Endothelial cell of umbilical vein (primary cell): ENCODE measurements at regions not wholly inside any gene's neighbourhood (a gene's known extent, or its start where the extent isn't known, plus 50 kb on each side); places are given as distances from the start of the nearest gene placed in this dataset.

Source experiments
- BruUV-seq: library from RNA; stranded (reverse); fragments of 400-500 nt; replicated peaks from 2 replicates; lab custom pipeline; 2021; lab: Mats Ljungman, UMichigan
- CTCF ChIA-PET: fragments of 300-600, 350-600 bp; sonication (Branson Sonifier 250); formaldehyde crosslinking; loops from one replicate; lab custom pipeline; 2021; ENCODE audit warnings: antibody characterized with exemption, inconsistent platforms; lab: Charles Lee
- POLR2A ChIA-PET: fragments of 300-600, 350-600 bp; sonication (Branson Sonifier 250); formaldehyde crosslinking; loops from one replicate; lab custom pipeline; 2021; ENCODE audit warnings: antibody characterized with exemption, inconsistent platforms; lab: Charles Lee
- DNase-seq: peaks from one replicate; pipeline ENCODE4 v3.0.0-alpha.2; 2011; ENCODE audit warnings: low read depth, low spot score
- FAIRE-seq: peaks from 2 replicates; lab custom pipeline; 2011; peaks lifted over from hg19 to GRCh38; lab: Jason Lieb, UNC
- H2AFZ ChIP-seq: 2 replicates; pipeline ENCODE4 v1.6.0; 2012; ENCODE audit warnings: low read depth, low read length, control low read depth, inconsistent platforms
- H3K27ac ChIP-seq: 2 replicates; pipeline ENCODE4 v1.5.1; 2011; ENCODE audit warnings: low read depth, mild to moderate bottlenecking, control low read depth, low read length, moderate library complexity; ENCODE audit not compliant: insufficient read depth
- H3K27me3 ChIP-seq, 2 experiments: 2 replicates each; pipeline versions ENCODE4 v1.6.0 to v1.6.1; 2011; ENCODE audit warnings: low read length in 2 of 2, mixed read lengths in 1 of 2; ENCODE audit not compliant: control insufficient read depth in 2 of 2, insufficient read depth in 2 of 2
- H3K36me3 ChIP-seq, 2 experiments: 2 replicates in 1 of 2; 3 replicates in 1 of 2; pipeline ENCODE4 v1.5.1; 2011; ENCODE audit warnings: low read length in 2 of 2, mild to moderate bottlenecking in 1 of 2, moderate library complexity in 1 of 2; ENCODE audit not compliant: control insufficient read depth in 2 of 2, insufficient read depth in 2 of 2; ENCODE audit errors: extremely low read depth in 1 of 2
- H3K4me1 ChIP-seq: 3 replicates; pipeline ENCODE4 v1.5.1; 2011; ENCODE audit warnings: mild to moderate bottlenecking, low read length; ENCODE audit not compliant: control insufficient read depth, insufficient read depth; ENCODE audit errors: extremely low read depth
- H3K4me2 ChIP-seq: 2 replicates; pipeline ENCODE4 v1.6.1; 2011; ENCODE audit warnings: low read length, control low read depth, mixed read lengths; ENCODE audit not compliant: insufficient read depth
- H3K4me3 ChIP-seq, 3 experiments: fragments of 200-600 bp in 1 of 3; sonication (generic), shearing (Covaris generic) in 1 of 3; replicated peaks in 1 of 3; 2 replicates each; pipeline ENCODE4 v1.5.1; 2011 to 2016; ENCODE audit warnings: control low read depth in 3 of 3, low read length in 3 of 3, mild to moderate bottlenecking in 2 of 3, inconsistent platforms in 1 of 3, low read depth in 1 of 3, moderate library complexity in 1 of 3; ENCODE audit not compliant: insufficient read depth in 1 of 3
- H3K79me2 ChIP-seq: 2 replicates; pipeline ENCODE4 v1.6.0; 2012; ENCODE audit warnings: low read length, inconsistent platforms; ENCODE audit not compliant: control insufficient read depth, insufficient read depth
- H3K9ac ChIP-seq: replicated peaks from 2 replicates; pipeline ENCODE3; 2011; ENCODE audit warnings: low read length, control low read depth; ENCODE audit not compliant: insufficient read depth; ENCODE audit errors: extremely low read depth
- H3K9me1 ChIP-seq: replicated peaks from 3 replicates; pipeline ENCODE4 v1.6.0; 2011; ENCODE audit warnings: mild to moderate bottlenecking, low read length; ENCODE audit not compliant: control insufficient read depth, insufficient read depth; ENCODE audit errors: extremely low read depth
- H3K9me3 ChIP-seq: replicated peaks from 2 replicates; pipeline ENCODE4 v1.5.1; 2012; ENCODE audit warnings: low read length, inconsistent platforms; ENCODE audit not compliant: control insufficient read depth, insufficient read depth
- H4K20me1 ChIP-seq: replicated peaks from 2 replicates; pipeline ENCODE3; 2011; ENCODE audit warnings: mild to moderate bottlenecking, low read length; ENCODE audit not compliant: control insufficient read depth, insufficient read depth; ENCODE audit errors: extremely low read depth
- EZH2 ChIP-seq: IDR thresholded peaks from 2 replicates; pipeline ENCODE4 v1.6.1; 2012; ENCODE audit warnings: borderline replicate concordance, low read depth, mild to moderate bottlenecking, moderate library complexity, low read length, inconsistent platforms; ENCODE audit not compliant: severe bottlenecking
- FOS ChIP-seq: IDR thresholded peaks from 2 replicates; pipeline ENCODE4 v1.6.1; 2011; ENCODE audit warnings: mild to moderate bottlenecking, low read length, moderate library complexity, borderline replicate concordance; ENCODE audit not compliant: insufficient read depth
- GATA2 ChIP-seq: IDR thresholded peaks from 2 replicates; pipeline ENCODE4 v1.7.0; 2011; ENCODE audit warnings: low read depth, mild to moderate bottlenecking, moderate library complexity, mixed read lengths, low read length; ENCODE audit not compliant: insufficient read length, insufficient read depth
- JUN ChIP-seq: IDR thresholded peaks from 2 replicates; pipeline ENCODE4 v1.6.1; 2011; ENCODE audit warnings: borderline replicate concordance, low read depth; ENCODE audit not compliant: insufficient read length, insufficient read depth
- MAX ChIP-seq: IDR thresholded peaks from 2 replicates; pipeline ENCODE4 v1.6.1; 2011; ENCODE audit not compliant: insufficient read depth, insufficient read length
- MYC ChIP-seq: IDR thresholded peaks from one replicate; pipeline ENCODE4 v1.6.1; 2011; ENCODE audit warnings: mild to moderate bottlenecking, low read depth, low read length
- POLR2A ChIP-seq: IDR thresholded peaks from 2 replicates; pipeline ENCODE4 v1.6.1; 2012; ENCODE audit warnings: low read depth, mild to moderate bottlenecking, control low read depth, low read length
- POLR2AphosphoS5 ChIP-seq: IDR thresholded peaks from 2 replicates; pipeline ENCODE4 v1.6.1; 2012; ENCODE audit warnings: low read depth, mild to moderate bottlenecking, control low read depth, low read length, moderate library complexity; ENCODE audit not compliant: insufficient read depth
- dilution Hi-C: fragments of 300-500 bp; cut with MboI; formaldehyde crosslinking; loops from one replicate; pipeline ENCODE4 v1.15.0; 2019; ENCODE audit warnings: low sequenced_read_pairs; ENCODE audit not compliant: extremely low pct_ligation_motif_present
- intact Hi-C: fragments of 100-400 bp; cut with micrococcal nuclease; formaldehyde crosslinking; loops from one replicate; pipeline ENCODE4 v1.10.0; 2022
- TF ChIP-seq, protein P1 (sequence below), 2 donors: IDR thresholded peaks; 1 replicate in 1 of 2; 2 replicates in 1 of 2; pipeline ENCODE4 v1.5.1; 2011; ENCODE audit warnings: low read length in 2 of 2, mild to moderate bottlenecking in 2 of 2, moderate library complexity in 2 of 2, control low read depth in 1 of 2, inconsistent platforms in 1 of 2, low read depth in 1 of 2; ENCODE audit not compliant: insufficient read depth in 1 of 2; ENCODE audit errors: extremely low read depth in 1 of 2

DNA sequence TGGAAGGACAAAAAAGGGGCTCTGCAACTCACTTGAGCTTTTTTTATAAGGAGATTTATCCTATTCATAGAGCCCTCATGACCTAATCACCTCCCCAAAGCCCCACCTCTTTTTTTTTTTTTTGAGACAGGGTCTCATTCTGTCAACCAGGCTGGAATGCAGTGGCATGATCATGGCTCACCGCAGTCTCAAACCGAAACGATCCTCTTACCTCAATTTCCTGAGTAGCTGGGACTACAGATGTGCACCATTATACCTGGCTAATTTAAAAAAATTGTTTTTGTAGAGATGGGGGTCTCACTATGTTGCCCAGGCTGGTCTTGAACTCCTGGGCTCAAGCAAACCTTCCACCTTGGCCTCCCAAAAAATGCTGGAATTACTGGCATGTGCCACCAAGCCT lies 61.6 kb upstream of the PDGFRA start:
- Histone ChIP-seq H3K79me2 (no peaks in the 10 kb centered on the region), H3K9me3 (no peaks in the 10 kb centered on the region), H3K27ac (no peak overlapping the region), H3K36me3 (no peaks in the 10 kb centered on the region), H3K9ac (no peak overlapping the region), H3K9me1 (no peaks in the 10 kb centered on the region), H4K20me1 (no peaks in the 10 kb centered on the region), H3K4me1 (no peaks in the 10 kb centered on the region), H3K4me3 (no peak overlapping the region), H3K27me3 (peaks cover 0 to 2% of the 10 kb centered on the region in 2 experiments), H2AFZ (no peak overlapping the region), H3K4me2 (no peak overlapping the region)
- CTCF ChIA-PET = no interaction called here
- intact Hi-C loops (no loop called here), dilution Hi-C loops (no loop called here)
- no peak for DNase-seq
- POLR2A ChIA-PET = no interaction called here
- TF ChIP-seq FOS = no peak
- no peak for TF ChIP-seq JUN
- no peak for TF ChIP-seq GATA2
- TF ChIP-seq MYC = no peak
- TF ChIP-seq POLR2A = no peak
- no peak for TF ChIP-seq MAX
- TF ChIP-seq POLR2AphosphoS5 = no peak
- no peak for TF ChIP-seq EZH2
- TF ChIP-seq, protein P1, sequence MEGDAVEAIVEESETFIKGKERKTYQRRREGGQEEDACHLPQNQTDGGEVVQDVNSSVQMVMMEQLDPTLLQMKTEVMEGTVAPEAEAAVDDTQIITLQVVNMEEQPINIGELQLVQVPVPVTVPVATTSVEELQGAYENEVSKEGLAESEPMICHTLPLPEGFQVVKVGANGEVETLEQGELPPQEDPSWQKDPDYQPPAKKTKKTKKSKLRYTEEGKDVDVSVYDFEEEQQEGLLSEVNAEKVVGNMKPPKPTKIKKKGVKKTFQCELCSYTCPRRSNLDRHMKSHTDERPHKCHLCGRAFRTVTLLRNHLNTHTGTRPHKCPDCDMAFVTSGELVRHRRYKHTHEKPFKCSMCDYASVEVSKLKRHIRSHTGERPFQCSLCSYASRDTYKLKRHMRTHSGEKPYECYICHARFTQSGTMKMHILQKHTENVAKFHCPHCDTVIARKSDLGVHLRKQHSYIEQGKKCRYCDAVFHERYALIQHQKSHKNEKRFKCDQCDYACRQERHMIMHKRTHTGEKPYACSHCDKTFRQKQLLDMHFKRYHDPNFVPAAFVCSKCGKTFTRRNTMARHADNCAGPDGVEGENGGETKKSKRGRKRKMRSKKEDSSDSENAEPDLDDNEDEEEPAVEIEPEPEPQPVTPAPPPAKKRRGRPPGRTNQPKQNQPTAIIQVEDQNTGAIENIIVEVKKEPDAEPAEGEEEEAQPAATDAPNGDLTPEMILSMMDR (IDR thresholded peaks at IDR 0.05; ENCODE audit: extremely low read depth in 1 of 2, insufficient read depth in 1 of 2, low read depth in 1 of 2, low read length in 2 of 2) = no peak
- BruUV-seq = no TSS peak
- no peak for FAIRE-seq
